H54 (cell line): ENCODE measurements at regions not wholly inside any gene's neighbourhood (a gene's known extent, or its start where the extent isn't known, plus 50 kb on each side); places are given as distances from the start of the nearest gene placed in this dataset.
"Not testable (repeated sequence)": the region's sequence is repeated elsewhere in the genome, so short reads cannot be mapped to it uniquely, and the experiment has no call there.

Experiments used
- DNase-seq: peaks from one replicate; pipeline ENCODE4 v3.0.0; 2011; ENCODE audit warnings: low spot score, mixed read lengths; ENCODE audit not compliant: insufficient read length
- FAIRE-seq: peaks from 3 replicates; lab custom pipeline; 2011; peaks lifted over from hg19 to GRCh38; lab: Jason Lieb, UNC
- POLR2A ChIP-seq: IDR thresholded peaks from 2 replicates; pipeline ENCODE4 v1.6.1; 2011; ENCODE audit warnings: low read depth, mild to moderate bottlenecking, low read length

DNA sequence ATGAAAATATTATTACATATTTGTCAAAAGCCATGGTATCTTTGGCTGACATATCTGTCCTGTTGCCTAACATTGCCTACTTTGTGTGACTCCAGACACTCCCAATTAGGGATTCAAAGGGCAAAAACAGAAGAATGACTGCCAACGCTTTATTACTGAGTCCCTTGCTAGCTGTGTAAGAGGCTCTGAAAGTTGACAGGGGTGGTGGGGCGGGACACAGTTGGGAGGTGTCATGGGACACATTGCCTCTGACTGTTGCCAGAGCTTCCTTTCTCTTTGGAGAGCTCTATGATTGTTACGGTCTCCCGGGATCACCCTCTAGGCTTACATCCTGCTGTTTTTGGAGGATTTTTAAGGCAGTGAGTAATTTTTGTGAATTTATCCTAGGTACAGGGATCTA is 249.6 kb upstream of the ACVR2A start:
- TF ChIP-seq POLR2A = no peak
- DNase-seq (no peak), FAIRE-seq (no peak)

DNA sequence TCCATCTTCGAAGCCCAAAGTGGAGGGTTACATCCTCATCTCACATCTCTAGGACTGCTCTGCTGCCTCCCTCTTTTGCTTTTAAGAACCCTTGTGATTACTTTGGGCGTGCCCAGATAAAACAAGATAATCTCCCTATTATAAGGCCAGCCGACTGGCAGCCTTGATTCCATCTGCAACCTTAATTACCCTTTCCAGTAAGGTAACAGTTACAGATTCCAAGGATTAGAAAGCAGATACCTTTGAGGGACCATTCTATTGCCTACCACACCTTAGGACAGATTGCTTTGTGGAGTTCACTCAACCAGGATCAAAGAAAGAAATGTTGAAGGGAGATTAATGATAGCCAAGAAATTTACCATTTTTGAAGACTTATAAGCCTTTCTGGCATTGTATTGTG is 250.8 kb upstream of the ACVR2A start:
- TF ChIP-seq POLR2A = no peak
- FAIRE-seq = no peak
- no peak for DNase-seq

DNA sequence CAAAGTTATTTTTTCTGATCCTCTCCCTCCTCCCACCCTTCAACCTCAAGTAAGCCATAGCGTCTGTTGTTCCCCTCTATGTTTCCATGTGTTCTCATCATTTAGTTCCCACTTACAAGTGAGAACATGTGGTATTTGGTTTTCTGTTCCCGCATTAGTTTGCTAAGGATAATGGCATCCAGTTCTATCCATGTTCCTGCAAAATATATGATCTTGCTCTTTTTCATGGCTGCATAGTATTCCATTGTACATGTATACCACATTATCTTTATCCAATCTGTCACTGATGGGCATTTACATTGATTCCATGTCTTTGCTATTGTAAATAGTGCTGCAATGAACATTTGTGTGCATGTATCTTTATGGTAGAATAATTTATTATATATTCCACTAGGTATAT is 252.0 kb upstream of the ACVR2A start:
- DNase-seq, FAIRE-seq: not testable (repeated sequence)

DNA sequence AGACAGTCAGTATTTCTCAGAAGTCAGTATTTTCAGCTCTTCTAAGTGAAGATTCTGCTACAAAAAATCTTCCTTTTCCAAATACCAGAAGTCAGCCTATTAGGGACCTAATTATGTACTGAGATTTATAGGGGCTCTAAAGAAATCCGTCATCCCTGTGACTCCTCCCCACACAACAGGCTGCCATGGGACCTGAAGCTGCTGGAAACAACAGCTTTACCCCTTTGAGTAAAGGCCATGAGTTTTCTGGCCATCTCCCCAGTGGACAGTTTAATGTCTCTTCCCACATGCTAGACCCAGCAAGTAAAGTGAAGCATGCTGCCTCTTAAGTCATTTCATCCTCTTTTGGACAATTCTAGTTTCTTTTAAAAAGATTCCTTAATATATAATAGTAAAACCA is 255.7 kb upstream of the ACVR2A start:
- no peak for TF ChIP-seq POLR2A
- FAIRE-seq (no peak), DNase-seq (no peak)

DNA sequence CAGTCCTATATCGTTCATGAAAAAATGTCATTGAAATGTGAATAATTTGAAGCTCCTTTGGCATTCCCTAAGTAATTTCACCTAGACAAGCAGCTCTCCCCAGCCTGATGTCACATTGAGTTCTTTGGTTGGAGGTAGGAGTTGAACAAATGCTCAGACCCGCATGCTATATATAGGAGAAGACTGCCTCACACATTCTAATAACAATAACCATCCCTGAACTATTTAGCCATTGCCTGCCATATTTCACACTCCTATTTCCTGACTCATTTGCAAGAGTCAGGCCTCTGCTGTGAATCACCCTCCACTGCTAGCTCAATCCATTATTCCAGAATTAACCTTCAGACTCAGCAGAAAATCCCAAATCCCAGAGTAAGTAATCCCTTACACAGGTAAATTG is 256.6 kb upstream of the ACVR2A start:
- no peak for TF ChIP-seq POLR2A
- peak; percentile 35 for DNase-seq
- peak; percentile 81 for FAIRE-seq

DNA sequence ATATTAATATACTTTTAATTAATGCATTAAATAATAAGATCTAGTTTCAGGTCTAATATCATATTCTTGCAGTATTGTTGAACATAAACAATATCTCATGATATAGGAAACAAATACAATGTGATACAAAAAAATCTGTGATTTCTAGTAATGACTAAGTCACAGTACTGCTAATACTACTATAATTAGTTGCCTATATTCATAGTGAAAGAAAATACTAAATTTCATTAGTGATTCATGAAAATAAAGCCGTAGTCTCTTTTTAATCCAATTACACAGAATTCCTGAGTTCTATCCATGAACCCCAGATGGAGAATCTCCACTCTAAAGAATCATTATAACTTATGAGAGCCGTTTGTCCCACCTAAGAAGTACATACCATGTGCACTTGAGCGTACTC is 266.3 kb upstream of the ACVR2A start:
- DNase-seq = no peak
- no peak for TF ChIP-seq POLR2A
- FAIRE-seq = no peak

DNA sequence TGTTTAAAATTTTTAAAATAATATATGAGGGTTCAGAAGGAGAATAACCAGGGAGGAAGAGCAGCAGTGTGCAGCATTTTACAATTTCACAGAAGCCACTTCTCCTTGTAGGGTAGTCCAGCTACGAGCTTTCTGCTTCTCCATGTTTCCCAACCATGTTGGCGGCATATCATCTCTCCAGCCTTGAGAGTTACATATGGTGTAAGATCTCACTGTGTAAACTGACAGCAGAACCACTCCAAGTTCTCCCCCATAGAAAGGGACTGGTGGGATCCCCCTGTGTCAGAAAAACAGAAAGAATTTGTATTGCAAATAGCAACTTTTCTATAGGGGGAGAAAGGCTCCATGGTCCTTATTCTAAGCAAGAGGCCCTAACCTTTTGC is 266.8 kb upstream of the ACVR2A start:
- TF ChIP-seq POLR2A = no peak
- DNase-seq = no peak
- FAIRE-seq = no peak

DNA sequence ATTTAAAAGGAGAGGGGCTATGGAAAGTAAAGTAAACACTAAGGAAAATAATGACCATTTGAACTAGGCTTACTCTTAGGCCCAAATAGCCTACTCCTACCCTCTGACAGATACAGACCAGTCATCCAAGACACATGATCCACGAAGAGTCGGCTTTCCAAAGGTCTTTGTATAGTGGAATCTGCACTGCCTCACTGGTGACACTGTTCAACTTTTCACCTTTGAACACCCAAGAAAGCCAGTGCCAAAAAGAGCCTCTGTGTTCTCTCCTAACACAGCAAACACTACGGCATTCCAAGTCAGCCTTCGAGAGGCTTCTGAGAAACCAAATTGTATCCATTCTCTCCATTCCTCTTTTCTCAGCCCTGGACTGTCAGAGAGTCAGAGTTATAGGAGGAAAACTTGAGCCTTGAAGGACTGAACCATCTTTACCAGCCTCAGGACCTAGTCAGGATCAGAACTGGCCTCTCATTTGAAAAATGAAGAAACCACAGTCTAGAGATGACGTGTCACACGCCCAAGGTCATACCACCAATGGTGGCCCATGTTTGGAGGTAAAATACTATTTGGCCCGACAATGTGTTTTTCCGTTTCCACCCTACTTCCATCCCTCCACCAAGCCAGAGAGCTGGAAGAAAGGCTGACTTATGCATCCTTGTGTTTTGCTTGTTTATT is 267.4 kb upstream of the ACVR2A start:
- TF ChIP-seq POLR2A = no peak
- no peak for DNase-seq

DNA sequence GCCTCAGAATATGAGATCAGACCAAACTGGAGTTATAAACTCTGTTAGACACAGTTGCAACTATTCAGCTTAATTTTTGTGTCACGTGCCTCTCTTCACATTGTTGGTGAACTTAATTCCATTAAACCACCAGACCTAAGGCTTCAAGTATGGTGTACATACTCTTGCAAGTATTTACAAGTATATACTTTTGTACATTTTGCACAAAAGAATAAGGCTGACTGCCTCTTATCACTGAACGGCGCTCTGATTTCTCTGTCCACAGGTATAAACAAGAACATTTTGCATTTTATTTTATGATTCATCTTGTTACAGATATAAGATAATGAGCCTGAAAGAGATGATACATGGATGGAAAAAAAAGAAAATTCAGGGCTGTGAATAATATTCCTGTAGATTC is 269.7 kb upstream of the ACVR2A start:
- TF ChIP-seq POLR2A = no peak
- FAIRE-seq (no peak), DNase-seq (no peak)

More for the DNA sequence above, 267.4 kb upstream of the ACVR2A start:
- no peak for FAIRE-seq

DNA sequence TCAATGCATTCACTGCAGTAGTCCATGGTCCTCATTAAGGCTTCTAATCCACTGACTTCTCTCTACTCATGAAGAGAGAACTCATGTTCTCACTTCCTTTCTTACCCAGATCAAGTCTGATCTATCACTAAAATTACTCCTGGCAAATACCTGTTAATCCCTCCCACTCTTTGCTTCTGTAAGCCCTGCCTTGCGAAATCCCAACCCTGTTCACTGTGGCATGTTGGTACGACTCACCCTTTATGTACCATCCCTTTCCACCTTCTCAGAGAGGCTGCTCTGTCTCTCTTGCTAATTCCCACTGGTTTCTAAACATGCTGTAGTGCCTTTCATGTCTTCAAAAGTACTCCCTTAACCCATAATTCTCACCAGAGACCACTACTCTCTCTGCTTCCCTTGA is 272.2 kb upstream of the ACVR2A start:
- no peak for FAIRE-seq
- DNase-seq = no peak
- TF ChIP-seq POLR2A = no peak

DNA sequence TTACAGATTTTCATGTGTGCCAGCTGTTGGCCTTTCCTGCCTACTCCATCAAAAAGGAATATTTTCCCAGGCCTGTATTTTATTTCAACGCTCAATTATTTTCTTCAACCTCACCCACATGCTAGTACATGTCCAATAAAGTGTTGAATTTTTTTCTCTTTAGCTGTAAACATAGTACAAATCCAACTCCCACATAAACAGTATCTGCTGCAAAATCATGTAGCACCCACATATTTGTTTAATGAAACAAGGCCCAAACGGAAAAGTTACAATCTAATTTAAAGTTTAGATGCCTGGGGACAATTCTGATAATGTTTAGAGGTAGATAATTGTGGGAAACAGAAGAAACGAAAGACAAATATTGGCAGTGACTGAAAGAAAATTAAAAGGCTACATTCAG is 275.4 kb upstream of the ACVR2A start:
- no peak for TF ChIP-seq POLR2A
- DNase-seq = no peak
- FAIRE-seq = no peak

DNA sequence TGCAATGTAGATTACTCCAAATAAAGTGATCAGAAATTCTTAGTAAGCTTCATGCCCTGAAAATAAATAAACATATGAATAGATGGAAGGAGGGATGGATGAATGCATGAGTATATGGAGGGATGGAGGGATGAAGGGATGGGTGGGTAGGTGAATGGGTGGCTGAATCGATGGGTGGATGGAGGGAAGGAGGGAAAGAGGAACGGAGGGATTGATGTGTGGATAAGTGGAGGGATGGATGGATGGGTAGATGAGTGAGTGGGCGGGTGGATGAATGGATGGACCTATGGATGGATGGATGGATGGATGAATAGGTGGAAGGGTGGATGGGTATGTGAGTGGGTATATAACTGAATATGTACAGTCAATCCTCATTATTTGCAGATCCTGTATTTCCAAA is 276.7 kb upstream of the ACVR2A start:
- DNase-seq (no peak), FAIRE-seq (no peak)
- no peak for TF ChIP-seq POLR2A

DNA sequence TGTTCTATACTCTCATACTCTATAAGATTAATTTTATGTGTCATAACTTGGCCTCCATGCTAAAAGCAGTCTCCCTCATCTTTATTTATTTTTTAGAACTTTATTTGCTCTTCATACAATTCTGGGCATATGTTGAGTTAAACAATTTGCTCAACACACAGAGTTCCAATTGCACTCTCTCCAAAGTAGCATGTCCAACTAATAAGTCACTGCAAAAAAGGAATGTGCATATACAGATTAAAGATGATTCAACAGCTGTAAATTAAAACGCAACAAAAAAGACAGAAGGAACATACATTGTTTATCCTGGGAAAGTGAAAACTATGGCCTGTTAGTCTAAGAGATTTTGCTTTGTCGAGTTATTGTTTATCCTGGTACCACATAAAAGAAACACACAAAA is 277.7 kb upstream of the ACVR2A start:
- no peak for TF ChIP-seq POLR2A
- DNase-seq = no peak
- no peak for FAIRE-seq

DNA sequence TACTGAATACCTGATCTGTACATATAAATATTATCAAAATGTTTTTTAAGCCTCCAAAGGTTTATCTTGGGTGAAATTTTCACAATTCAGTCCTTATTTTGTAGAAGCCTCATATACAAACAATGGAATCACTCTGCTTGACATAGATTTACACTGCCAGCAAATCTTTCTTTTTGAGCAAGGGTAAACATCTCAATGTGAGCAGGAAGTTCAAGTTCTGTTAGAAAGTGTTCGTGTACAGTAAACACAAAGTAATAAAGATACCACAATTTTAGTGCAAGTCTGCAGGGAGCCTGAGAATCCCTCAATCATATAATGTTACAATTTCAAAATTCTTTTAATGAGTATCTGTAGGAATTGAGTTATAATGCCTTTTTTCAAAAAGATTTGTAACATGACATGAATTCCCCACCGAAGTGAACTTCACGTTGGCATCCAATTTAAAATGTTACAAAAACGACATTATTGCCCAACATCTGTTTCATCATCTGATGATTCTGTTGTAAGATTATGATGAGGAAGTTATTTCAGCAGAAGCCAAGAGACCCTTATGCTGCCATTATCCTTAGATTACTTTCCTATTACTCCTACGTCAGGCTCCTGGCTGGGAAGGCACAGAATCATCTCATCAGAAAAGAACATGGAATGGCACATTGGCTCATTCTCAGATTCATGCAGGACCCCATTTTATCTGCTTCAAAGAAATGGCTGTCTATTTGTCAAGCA is 283.9 kb upstream of the ACVR2A start:
- no peak for TF ChIP-seq POLR2A
- FAIRE-seq (no peak), DNase-seq (no peak)
